HCT116 (cell line): ENCODE measurements at regions not wholly inside any gene's neighbourhood (a gene's known extent, or its start where the extent isn't known, plus 50 kb on each side); places are given as distances from the start of the nearest gene placed in this dataset.

ENCODE experiments used
- ATAC-seq: fragments of 200-7000 bp; cut with Tn5 transposase; 2 replicates; pipeline ENCODE4 v1.9.1; 2020; ENCODE audit warnings: mild to moderate bottlenecking, moderate library complexity
- BruUV-seq: library from RNA; stranded (reverse); fragments of 400-500 nt; replicated peaks from 2 replicates; lab custom pipeline; 2021; lab: Mats Ljungman, UMichigan
- CTCF ChIA-PET: fragments of 300-600 bp; sonication (Branson Sonifier 250); formaldehyde crosslinking; loops from one replicate; lab custom pipeline; 2021; ENCODE audit warnings: antibody characterized with exemption; lab: Charles Lee
- POLR2A ChIA-PET: fragments of 300-600, 350-600 bp; sonication (Branson Sonifier 250); formaldehyde crosslinking; loops from one replicate; lab custom pipeline; 2021; ENCODE audit warnings: antibody characterized with exemption; lab: Charles Lee
- RAD21 ChIA-PET, 2 experiments: fragments of 300-600 bp; sonication (Branson Sonifier 250); formaldehyde crosslinking; loops; one replicate each; lab custom pipeline; 2023; ENCODE audit warnings: low total read pairs in 2 of 2; ENCODE audit not compliant: uncharacterized antibody in 2 of 2, unreplicated experiment in 2 of 2, low non-redundant PET in 1 of 2; lab: Charles Lee
- DNase-seq: peaks from one replicate; pipeline ENCODE4 v3.0.0-alpha.2; 2010; ENCODE audit warnings: low read depth, low spot score
- H2AFZ ChIP-seq: fragments of 200-600 bp; shearing (Covaris generic), sonication (generic); 2 replicates; pipeline ENCODE4 v1.6.1; 2017; ENCODE audit warnings: low read depth, mixed run types, mixed read lengths, antibody characterized with exemption, low read length; ENCODE audit not compliant: poor library complexity, severe bottlenecking
- H3K27ac ChIP-seq: 2 replicates; pipeline ENCODE4 v1.5.1; 2012; ENCODE audit warnings: low read depth, low read length
- H3K27me3 ChIP-seq: fragments of 200-600 bp; sonication (generic); 2 replicates; pipeline ENCODE4 v1.6.1; 2016; ENCODE audit warnings: mixed run types, low read length, mixed read lengths; ENCODE audit not compliant: insufficient read depth
- H3K36me3 ChIP-seq, 2 experiments: fragments of 200-500 bp in 1 of 2; fragments of 200-600 bp in 1 of 2; sonication (Bioruptor generic) in 1 of 2; sonication (generic) in 1 of 2; 2 replicates each; pipeline versions ENCODE4 v1.5.1 to v1.6.1; 2014 to 2016; ENCODE audit warnings: low read length in 2 of 2, inconsistent platforms in 1 of 2, mixed read lengths in 1 of 2, mixed run types in 1 of 2; ENCODE audit not compliant: insufficient read depth in 2 of 2, control insufficient read depth in 1 of 2
- H3K4me1 ChIP-seq, 2 experiments: fragments of 200-600 bp in 1 of 2; sonication (generic) in 1 of 2; 2 replicates each; pipeline versions ENCODE4 v1.5.1 to v1.6.1; 2012 to 2017; ENCODE audit warnings: low read length in 2 of 2, inconsistent platforms in 1 of 2, mild to moderate bottlenecking in 1 of 2, mixed read lengths in 1 of 2, mixed run types in 1 of 2, moderate library complexity in 1 of 2; ENCODE audit not compliant: insufficient read depth in 2 of 2, control insufficient read depth in 1 of 2
- H3K4me2 ChIP-seq: fragments of 200-600 bp; sonication (generic); 2 replicates; pipeline ENCODE4 v1.6.1; 2017; ENCODE audit warnings: mixed run types, low read length, mixed read lengths
- H3K4me3 ChIP-seq, 2 experiments: fragments of 200-600 bp in 1 of 2; sonication (generic) in 1 of 2; replicated peaks in 1 of 2; 2 replicates each; pipeline ENCODE4 v1.5.1; 2011 to 2016; ENCODE audit warnings: low read length in 2 of 2, control low read depth in 1 of 2, low read depth in 1 of 2, mild to moderate bottlenecking in 1 of 2, mixed read lengths in 1 of 2, mixed run types in 1 of 2
- H3K79me2 ChIP-seq: fragments of 200-600 bp; sonication (generic); 2 replicates; pipeline ENCODE4 v1.6.1; 2017; ENCODE audit warnings: mild to moderate bottlenecking, mixed run types, low read length, moderate library complexity, mixed read lengths; ENCODE audit not compliant: insufficient read depth
- H3K9ac ChIP-seq: fragments of 200-600 bp; sonication (generic); 2 replicates; pipeline ENCODE4 v1.6.1; 2016; ENCODE audit warnings: low read length, mixed read lengths
- H3K9me2 ChIP-seq: fragments of 200-600 bp; sonication (generic), shearing (Covaris generic); 2 replicates; pipeline ENCODE4 v1.6.1; 2017; ENCODE audit warnings: mixed run types, mild to moderate bottlenecking, moderate library complexity; ENCODE audit not compliant: insufficient read depth
- H3K9me3 ChIP-seq, 2 experiments: fragments of 200-500 bp in 1 of 2; fragments of 200-600 bp in 1 of 2; sonication (Bioruptor generic) in 1 of 2; sonication (generic) in 1 of 2; 2 replicates each; pipeline ENCODE4 v1.6.1; 2014 to 2017; ENCODE audit warnings: low read length in 2 of 2, mixed read lengths in 2 of 2, inconsistent platforms in 1 of 2, low read depth in 1 of 2, mild to moderate bottlenecking in 1 of 2, mixed run types in 1 of 2, moderate library complexity in 1 of 2; ENCODE audit not compliant: control insufficient read depth in 1 of 2, insufficient read depth in 1 of 2
- H4K20me1 ChIP-seq: fragments of 200-600 bp; sonication (generic), shearing (Covaris generic); 2 replicates; pipeline ENCODE4 v1.6.1; 2017; ENCODE audit warnings: mixed run types, mild to moderate bottlenecking, moderate library complexity; ENCODE audit not compliant: insufficient read depth
- EGR1 ChIP-seq: IDR thresholded peaks from 2 replicates; pipeline ENCODE4 v1.6.1; 2012; ENCODE audit warnings: low read depth
- EZH2 ChIP-seq: fragments of 200-600 bp; sonication (generic); IDR thresholded peaks from 2 replicates; pipeline ENCODE4 v1.6.1; 2017; ENCODE audit warnings: antibody characterized with exemption, mixed run types
- EZH2phosphoT487 ChIP-seq: fragments of 200-600 bp; IDR thresholded peaks from 2 replicates; pipeline ENCODE4 v1.6.1; 2018; ENCODE audit warnings: antibody characterized with exemption, borderline replicate concordance
- JUND ChIP-seq: IDR thresholded peaks from 2 replicates; pipeline ENCODE4 v1.6.1; 2012
- MAX ChIP-seq: IDR thresholded peaks from 2 replicates; pipeline ENCODE4 v1.6.1; 2012
- POLR2A ChIP-seq: IDR thresholded peaks from 2 replicates; pipeline ENCODE4 v1.7.0; 2011; ENCODE audit warnings: borderline replicate concordance; ENCODE audit not compliant: insufficient read depth, insufficient read length; ENCODE audit errors: extremely low read depth
- REST ChIP-seq: IDR thresholded peaks from 2 replicates; pipeline ENCODE4 v1.6.1; 2012; ENCODE audit warnings: low read depth
- SP1 ChIP-seq: IDR thresholded peaks from 2 replicates; pipeline ENCODE4 v1.6.1; 2012; ENCODE audit warnings: low read depth
- TCF7L2 ChIP-seq: IDR thresholded peaks from 2 replicates; pipeline ENCODE4 v1.7.0; 2011; ENCODE audit warnings: borderline replicate concordance, inconsistent platforms; ENCODE audit not compliant: insufficient read depth, insufficient read length; ENCODE audit errors: extremely low read depth
- ZFX ChIP-seq: fragments of 450-650 bp; IDR thresholded peaks from 2 replicates; pipeline ENCODE4 v1.6.1; 2017
- ZNF274 ChIP-seq: fragments of 200-500 bp; sonication (Bioruptor generic); IDR thresholded peaks from 2 replicates; pipeline ENCODE4 v1.6.1; 2014; ENCODE audit warnings: mild to moderate bottlenecking, low read depth, low read length, inconsistent platforms
- intact Hi-C: fragments of 100-400 bp; cut with micrococcal nuclease; formaldehyde crosslinking; loops from 2 replicates; pipeline ENCODE4 v1.10.0; 2022

- Histone ChIP-seq H3K4me1 (no peaks in the 10 kb centered on the region), H3K27ac (no peak overlapping the region), H3K9me3 (no peaks in the 10 kb centered on the region), H3K27me3 (no peaks in the 10 kb centered on the region), H3K9me2 (no peaks in the 10 kb centered on the region), H2AFZ (no peak overlapping the region), H3K9ac (no peak overlapping the region), H3K79me2 (no peaks in the 10 kb centered on the region), H3K4me2 (no peak overlapping the region), H3K4me3 (no peak overlapping the region), H4K20me1 (no peaks in the 10 kb centered on the region), H3K36me3 (no peaks in the 10 kb centered on the region)
- CTCF ChIA-PET: no interaction called here
- BruUV-seq: no TSS peak
- POLR2A ChIA-PET: no interaction called here
- intact Hi-C loops: no loop called here
- TF ChIP-seq REST: no peak
- no peak for TF ChIP-seq JUND
- no peak for TF ChIP-seq POLR2A
- no peak for TF ChIP-seq EZH2phosphoT487
- TF ChIP-seq EGR1: no peak
- no peak for TF ChIP-seq SP1
- TF ChIP-seq TCF7L2: no peak
- no peak for TF ChIP-seq ZNF274
- TF ChIP-seq EZH2: no peak
- TF ChIP-seq ZFX: no peak
- no peak for TF ChIP-seq MAX
- RAD21 ChIA-PET: no interaction called here
- DNase-seq (no peak), ATAC-seq (no peak)
Measured at GRCh38 chr4:184879271-184879670, 53.5 kb upstream of the ACSL1 start.
